AG10803 (cell line): ENCODE measurements at regions not wholly inside any gene's neighbourhood (a gene's known extent, or its start where the extent isn't known, plus 50 kb on each side); places are given as distances from the start of the nearest gene placed in this dataset.
A peak's percentile ranks its signal among the peaks of the same experiment; 100 is the strongest.

Source experiments
- DNase-seq: peaks from one replicate; pipeline ENCODE4 v3.0.0; 2010; ENCODE audit warnings: low read depth
- H3K4me3 ChIP-seq: 2 replicates; pipeline ENCODE4 v1.5.1; 2011; ENCODE audit warnings: mild to moderate bottlenecking, low read length, control low read depth
- CTCF ChIP-seq: conservative IDR thresholded peaks from 2 replicates; pipeline ENCODE4 v1.5.1; 2011; ENCODE audit warnings: mild to moderate bottlenecking, low read length, control low read depth, inconsistent platforms

DNA sequence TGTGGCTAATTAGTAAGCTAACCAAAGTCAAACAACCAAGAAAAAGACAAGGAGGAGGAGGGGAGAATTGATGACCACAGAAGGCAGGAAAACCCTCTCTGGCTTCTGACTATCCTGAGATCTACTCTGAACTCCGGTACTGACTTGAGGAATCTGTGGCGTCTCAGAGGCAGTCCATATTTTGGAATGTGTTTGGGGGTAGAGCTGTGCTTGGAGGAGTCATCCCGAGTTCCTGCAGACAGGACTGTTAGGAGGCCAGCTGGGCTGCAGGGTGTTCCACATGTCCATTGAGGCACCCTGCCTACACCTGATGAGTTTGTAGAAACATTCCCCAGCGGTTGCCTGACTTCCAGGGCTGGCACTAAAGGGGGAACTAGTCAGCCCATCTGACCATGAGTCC lies 91.6 kb downstream of the PLCE1 start:
- H3K4me3 ChIP-seq, result no peak overlapping the region
- DNase-seq, result no peak
- TF ChIP-seq CTCF, result no peak

- DNase-seq, result no peak
- TF ChIP-seq CTCF, result no peak
- no peak overlapping the region for H3K4me3 ChIP-seq
Observed at GRCh38 chr10:94085766-94086437, 92.2 kb downstream of the PLCE1 start.

- TF ChIP-seq CTCF, result no peak
- peak overlapping the region; percentile 35 for H3K4me3 ChIP-seq
- DNase-seq, result peak; percentile 42
Observed at GRCh38 chr10:94088926-94089381, 95.2 kb downstream of the PLCE1 start.

DNA sequence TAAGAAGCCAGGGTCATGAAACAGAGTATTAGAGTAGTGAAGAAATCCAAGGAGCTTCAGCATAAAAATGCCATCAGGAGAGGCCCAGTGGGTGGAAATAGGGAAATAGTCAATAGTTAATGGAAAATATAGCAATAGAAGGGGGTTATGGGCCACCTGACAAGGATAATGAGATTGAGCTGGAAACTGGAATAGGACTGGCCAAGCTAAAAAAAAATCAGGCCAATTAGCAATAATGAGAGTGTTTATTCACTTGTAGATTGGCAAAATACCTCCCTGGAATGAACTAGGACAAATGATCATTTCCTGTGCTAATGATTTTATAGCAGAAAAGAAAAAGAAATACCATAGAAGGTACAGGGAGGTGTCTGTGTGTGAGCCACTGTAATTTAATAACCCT lies 97.9 kb downstream of the PLCE1 start:
- no peak for TF ChIP-seq CTCF
- no peak overlapping the region for H3K4me3 ChIP-seq
- no peak for DNase-seq

DNA sequence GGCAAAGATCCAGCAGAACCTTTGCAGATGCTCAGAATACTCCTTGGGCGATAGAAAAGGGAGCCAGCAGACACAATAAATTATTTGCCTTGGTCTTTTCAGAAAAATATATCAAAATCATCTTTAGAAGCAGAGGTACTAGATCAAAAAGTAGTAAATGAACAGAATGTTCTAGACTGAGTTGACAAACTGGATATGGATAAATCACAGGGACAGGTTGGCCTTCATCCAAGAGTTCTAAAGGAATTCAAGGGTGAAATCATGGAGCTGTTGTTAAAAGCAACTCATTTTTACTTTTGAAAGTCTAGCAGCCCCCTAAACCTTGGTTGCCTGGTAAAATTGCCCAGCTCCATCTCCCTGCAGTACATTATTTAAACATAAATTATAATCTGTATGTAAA lies 99.1 kb downstream of the PLCE1 start:
- TF ChIP-seq CTCF, result no peak
- no peak overlapping the region for H3K4me3 ChIP-seq
- peak; percentile 43 for DNase-seq

DNA sequence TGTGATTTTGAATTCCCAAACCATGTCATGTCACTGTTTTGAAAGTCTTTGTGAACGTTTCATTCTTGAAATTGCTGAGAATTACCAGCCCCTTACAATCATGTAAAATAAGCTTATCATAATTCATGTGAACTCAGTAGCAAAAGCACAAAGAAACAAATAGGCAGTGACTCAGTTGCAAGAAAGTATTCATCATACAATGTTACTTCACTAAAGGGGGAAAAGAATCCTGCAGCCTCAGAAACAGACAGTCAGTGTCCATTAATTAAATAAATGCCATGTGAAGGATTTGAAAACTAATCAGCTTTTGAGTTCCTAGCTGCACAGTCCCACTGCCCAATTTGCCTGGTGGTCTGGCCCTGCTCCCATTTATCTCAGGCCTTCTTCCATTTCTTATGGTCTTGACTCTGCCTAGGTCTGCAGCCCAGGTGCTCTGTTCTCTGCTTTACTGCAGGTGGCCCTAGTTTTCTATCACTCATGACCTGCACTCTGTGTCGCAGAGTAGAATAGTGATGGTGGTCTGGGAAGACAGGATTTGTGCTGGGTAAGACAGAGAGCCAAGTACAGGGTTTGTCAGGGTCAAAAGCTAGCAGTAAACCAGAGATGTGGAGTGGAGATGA lies 99.7 kb downstream of the PLCE1 start:
- no peak for TF ChIP-seq CTCF
- peak; percentile 17 for DNase-seq
- H3K4me3 ChIP-seq, result no peak overlapping the region

GRCh38 chr10:94094540-94094939 lies 100.8 kb downstream of the PLCE1 start:
- TF ChIP-seq CTCF, result no peak
- DNase-seq, result no peak
- H3K4me3 ChIP-seq, result no peak overlapping the region
